ENCODE measurements at regions not wholly inside any gene's neighbourhood (a gene's known extent, or its start where the extent isn't known, plus 50 kb on each side); places are given as distances from the start of the nearest gene placed in this dataset.
A peak's percentile ranks its signal among the peaks of the same experiment; 100 is the strongest.
"Not testable (repeated sequence)": the region's sequence is repeated elsewhere in the genome, so short reads cannot be mapped to it uniquely, and the experiment has no call there.

DNA sequence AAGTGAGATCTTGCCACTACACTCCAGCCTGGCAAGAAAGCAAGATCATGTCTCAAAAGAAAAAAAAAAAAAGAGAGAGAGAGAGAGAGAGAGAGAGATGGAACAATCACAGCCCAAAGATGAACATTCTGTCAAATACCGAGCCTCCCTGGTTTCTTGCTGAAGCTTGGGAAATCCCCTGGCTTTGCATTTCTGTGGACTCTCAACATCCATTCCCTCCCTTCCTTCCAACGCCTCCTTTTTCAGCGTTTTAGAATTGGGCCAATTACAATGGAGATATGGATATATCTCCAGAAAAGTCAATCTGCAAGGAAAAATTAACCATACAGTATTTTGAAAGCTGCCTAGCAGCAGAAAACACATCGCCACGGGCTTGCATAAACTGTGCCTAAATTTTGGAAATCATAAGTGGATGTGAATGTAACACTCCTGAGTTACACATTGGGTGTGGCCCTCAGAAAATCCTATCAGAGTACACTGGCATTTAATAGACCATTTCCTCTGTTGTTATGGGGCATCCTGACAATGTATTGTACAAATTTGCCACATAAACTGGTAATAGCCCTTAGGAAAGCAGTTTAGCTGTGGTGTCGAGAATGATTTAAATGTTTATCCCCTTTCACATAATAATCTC is 67.2 kb upstream of the PHLPP1 start:
- ChIA-PET CTCF (no interaction called here), POLR2A (ENCODE audit: unreplicated experiment) (no interaction called here)
- Histone ChIP-seq H3K4me2 (ENCODE audit: low read length) (no peak overlapping the region), H3K4me3 (ENCODE audit: low read length) (no peak overlapping the region), H4K20me1 (ENCODE audit: low read length) (no peaks in the 10 kb centered on the region), H3K79me2 (ENCODE audit: low read length) (no peaks in the 10 kb centered on the region), H3K4me1 (ENCODE audit: insufficient read depth, low read length) (no peaks in the 10 kb centered on the region), H3K9me2 (replicated peaks; ENCODE audit: low read length) (no peaks in the 10 kb centered on the region), H3K27ac (ENCODE audit: low read length) (no peak overlapping the region), H3F3A (ENCODE audit: low read length, unreplicated experiment) (no peaks in the 10 kb centered on the region), H2AFZ (ENCODE audit: low read length) (no peak overlapping the region), H3K9me3 (ENCODE audit: low read length) (no peaks in the 10 kb centered on the region), H3K9ac (ENCODE audit: low read length) (no peak overlapping the region), H3K27me3 (ENCODE audit: low read length) (no peaks in the 10 kb centered on the region), H3K36me3 (ENCODE audit: low read depth, low read length) (no peaks in the 10 kb centered on the region)
- DNase-seq (no peak), ATAC-seq (no peak)
- TF ChIP-seq, protein P1, sequence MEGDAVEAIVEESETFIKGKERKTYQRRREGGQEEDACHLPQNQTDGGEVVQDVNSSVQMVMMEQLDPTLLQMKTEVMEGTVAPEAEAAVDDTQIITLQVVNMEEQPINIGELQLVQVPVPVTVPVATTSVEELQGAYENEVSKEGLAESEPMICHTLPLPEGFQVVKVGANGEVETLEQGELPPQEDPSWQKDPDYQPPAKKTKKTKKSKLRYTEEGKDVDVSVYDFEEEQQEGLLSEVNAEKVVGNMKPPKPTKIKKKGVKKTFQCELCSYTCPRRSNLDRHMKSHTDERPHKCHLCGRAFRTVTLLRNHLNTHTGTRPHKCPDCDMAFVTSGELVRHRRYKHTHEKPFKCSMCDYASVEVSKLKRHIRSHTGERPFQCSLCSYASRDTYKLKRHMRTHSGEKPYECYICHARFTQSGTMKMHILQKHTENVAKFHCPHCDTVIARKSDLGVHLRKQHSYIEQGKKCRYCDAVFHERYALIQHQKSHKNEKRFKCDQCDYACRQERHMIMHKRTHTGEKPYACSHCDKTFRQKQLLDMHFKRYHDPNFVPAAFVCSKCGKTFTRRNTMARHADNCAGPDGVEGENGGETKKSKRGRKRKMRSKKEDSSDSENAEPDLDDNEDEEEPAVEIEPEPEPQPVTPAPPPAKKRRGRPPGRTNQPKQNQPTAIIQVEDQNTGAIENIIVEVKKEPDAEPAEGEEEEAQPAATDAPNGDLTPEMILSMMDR (conservative IDR thresholded peaks at IDR 0.05; ENCODE audit: low read depth, low read length): no peak
- no peak for TF ChIP-seq EZH2phosphoT487 (IDR thresholded peaks at IDR 0.05; ENCODE audit: borderline replicate concordance, low read length)
- no peak for TF ChIP-seq EZH2 (IDR thresholded peaks at IDR 0.05; ENCODE audit: low read length, unreplicated experiment)
- no TSS peak for BruUV-seq (replicated peaks)
- intact Hi-C loops (cut with micrococcal nuclease): no loop called here

DNA sequence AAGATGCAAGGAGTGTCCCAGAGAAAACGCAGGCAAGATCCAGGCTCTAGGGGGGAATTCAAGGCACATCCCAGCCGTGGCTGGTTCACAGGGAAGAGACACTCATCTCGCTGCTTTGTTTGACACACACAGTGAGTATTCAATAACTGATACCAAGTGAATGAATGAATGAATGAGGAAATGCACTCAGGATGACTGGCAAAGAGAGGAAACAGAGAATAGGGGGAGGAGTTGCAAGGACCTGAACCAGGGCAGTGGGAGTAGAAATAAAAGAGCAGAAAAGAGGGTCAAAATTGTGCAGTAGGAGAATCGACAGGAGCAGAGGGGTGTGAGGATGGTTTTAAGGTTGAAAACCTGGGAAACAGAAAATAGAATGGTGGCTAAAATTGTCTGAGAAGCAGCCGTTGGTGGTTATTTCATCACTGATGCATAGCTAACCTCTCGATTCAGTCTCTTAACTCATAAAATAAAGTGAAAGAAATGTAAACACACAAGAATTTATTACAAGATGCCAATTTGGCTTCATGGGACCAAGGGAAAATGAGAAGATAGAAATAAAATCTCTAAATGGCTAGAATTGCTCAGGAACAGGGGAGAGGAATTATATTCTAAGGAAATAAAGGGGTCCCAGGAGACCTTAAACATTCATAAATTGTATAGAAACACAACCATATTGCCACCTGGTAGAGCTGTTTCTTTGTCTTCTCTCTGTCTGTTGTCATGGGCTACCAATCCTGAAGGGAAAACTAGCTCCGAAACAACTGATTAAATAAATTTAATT is 63.9 kb upstream of the PHLPP1 start:
- Histone ChIP-seq H4K20me1 (ENCODE audit: low read length) (no peaks in the 10 kb centered on the region), H3K9me2 (replicated peaks; ENCODE audit: low read length) (no peaks in the 10 kb centered on the region), H3F3A (ENCODE audit: low read length, unreplicated experiment) (no peaks in the 10 kb centered on the region), H3K9ac (ENCODE audit: low read length) (no peak overlapping the region), H3K79me2 (ENCODE audit: low read length) (no peaks in the 10 kb centered on the region), H2AFZ (ENCODE audit: low read length) (peak overlapping the region; percentile 48), H3K27ac (ENCODE audit: low read length) (no peak overlapping the region), H3K36me3 (ENCODE audit: low read depth, low read length) (no peaks in the 10 kb centered on the region), H3K4me2 (ENCODE audit: low read length) (no peak overlapping the region), H3K4me3 (ENCODE audit: low read length) (no peak overlapping the region), H3K4me1 (ENCODE audit: insufficient read depth, low read length) (no peaks in the 10 kb centered on the region), H3K9me3 (ENCODE audit: low read length) (no peaks in the 10 kb centered on the region), H3K27me3 (ENCODE audit: low read length) (no peaks in the 10 kb centered on the region)
- no peak for TF ChIP-seq EZH2 (IDR thresholded peaks at IDR 0.05; ENCODE audit: low read length, unreplicated experiment)
- TF ChIP-seq, protein P1 (conservative IDR thresholded peaks at IDR 0.05; ENCODE audit: low read depth, low read length): no peak
- TF ChIP-seq EZH2phosphoT487 (IDR thresholded peaks at IDR 0.05; ENCODE audit: borderline replicate concordance, low read length): no peak
- ChIA-PET CTCF (interaction anchor here (0.6 kb wide), 1 partner anchor 46 kb away, joined by 4 read pairs; no protein-coding TSS in a partner anchor), POLR2A (ENCODE audit: unreplicated experiment) (interaction anchor here (0.6 kb wide), 1 partner anchor 47 kb away, joined by 5 read pairs; no protein-coding TSS in a partner anchor)
- intact Hi-C loops (cut with micrococcal nuclease): no loop called here
- BruUV-seq (replicated peaks): no TSS peak
- ATAC-seq (no peak), DNase-seq (no peak)

DNA sequence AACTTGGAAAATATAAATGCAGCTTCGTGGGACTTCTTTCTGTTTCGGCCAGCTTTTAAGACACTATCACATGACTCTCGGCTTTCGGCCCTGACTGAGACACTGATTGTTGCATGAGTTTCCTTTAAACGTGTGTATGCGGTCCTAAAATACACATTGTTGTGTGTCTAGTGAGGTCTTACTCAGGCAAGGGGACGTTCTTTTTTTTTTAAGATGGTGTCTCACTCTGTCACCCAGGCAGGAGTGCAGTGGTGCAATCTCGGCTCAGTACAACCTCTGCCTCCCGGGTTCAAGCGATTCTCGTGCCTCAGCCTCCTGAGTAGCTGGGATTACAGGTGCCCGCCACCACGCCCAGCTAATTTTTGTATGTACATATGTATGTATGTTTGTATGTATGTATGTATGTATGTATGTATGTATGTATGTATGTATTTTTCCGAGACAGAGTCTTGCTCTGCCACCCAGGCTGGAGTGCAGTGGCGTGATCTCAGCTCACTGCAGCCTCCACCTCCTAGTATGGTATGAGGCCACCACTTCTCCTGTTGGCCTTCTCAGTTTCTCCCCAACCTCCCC is 63.2 kb upstream of the PHLPP1 start:
- H3K9me2 ChIP-seq (replicated peaks; ENCODE audit: low read length); ATAC-seq; BruUV-seq (replicated peaks); H3K9ac ChIP-seq (ENCODE audit: low read length); H3K27me3 ChIP-seq (ENCODE audit: low read length); intact Hi-C loops (cut with micrococcal nuclease); H4K20me1 ChIP-seq (ENCODE audit: low read length); DNase-seq; H3K4me1 ChIP-seq (ENCODE audit: insufficient read depth, low read length); H3K9me3 ChIP-seq (ENCODE audit: low read length); H3F3A ChIP-seq (ENCODE audit: low read length, unreplicated experiment); H3K79me2 ChIP-seq (ENCODE audit: low read length); H3K4me3 ChIP-seq (ENCODE audit: low read length); H3K36me3 ChIP-seq (ENCODE audit: low read depth, low read length); H3K27ac ChIP-seq (ENCODE audit: low read length); H2AFZ ChIP-seq (ENCODE audit: low read length); H3K4me2 ChIP-seq (ENCODE audit: low read length): not testable (repeated sequence)
- POLR2A ChIA-PET (ENCODE audit: unreplicated experiment): interaction anchor here (0.6 kb wide), 1 partner anchor 47 kb away, joined by 5 read pairs; no protein-coding TSS in a partner anchor
- CTCF ChIA-PET: interaction anchor here (0.6 kb wide), 1 partner anchor 47 kb away, joined by 4 read pairs; no protein-coding TSS in a partner anchor

Measured in PC-3 (cell line).